Activated CD8-positive, alpha-beta T cell treated with anti-CD3 and anti-CD28 coated beads for 36 hours (primary cell): ENCODE measurements at regions not wholly inside any gene's neighbourhood (a gene's known extent, or its start where the extent isn't known, plus 50 kb on each side); places are given as distances from the start of the nearest gene placed in this dataset.
"Not testable (repeated sequence)": the region's sequence is repeated elsewhere in the genome, so short reads cannot be mapped to it uniquely, and the experiment has no call there.

ENCODE experiments used
- ATAC-seq: fragments of 200-7000 bp; cut with Tn5 transposase; one replicate; pipeline ENCODE4 v1.10.0; 2021; ENCODE audit warnings: mild to moderate bottlenecking, moderate library complexity
- CTCF ChIA-PET: fragments of 350-600 bp; sonication (Branson Sonifier 250); formaldehyde crosslinking; loops from one replicate; lab custom pipeline; 2021; ENCODE audit warnings: antibody characterized with exemption; lab: Charles Lee
- POLR2A ChIA-PET: fragments of 350-600 bp; sonication (Branson Sonifier 250); formaldehyde crosslinking; loops from one replicate; lab custom pipeline; 2021; ENCODE audit warnings: antibody characterized with exemption; lab: Charles Lee
- DNase-seq: peaks from one replicate; pipeline ENCODE4 v3.0.0-alpha.2; 2020
- H3K27ac Mint-ChIP-seq: one replicate; pipeline ENCODE4 v1.8.0; 2021; ENCODE audit warnings: mild to moderate bottlenecking, mixed read lengths
- H3K27me3 Mint-ChIP-seq: one replicate; pipeline ENCODE4 v1.8.0; 2021; ENCODE audit warnings: mixed read lengths
- H3K36me3 Mint-ChIP-seq: one replicate; pipeline ENCODE4 v1.8.0; 2021; ENCODE audit warnings: low read depth, mixed read lengths
- H3K4me1 Mint-ChIP-seq: one replicate; pipeline ENCODE4 v1.8.0; 2021; ENCODE audit warnings: low read depth, mixed read lengths
- H3K4me3 Mint-ChIP-seq: one replicate; pipeline ENCODE4 v1.8.0; 2021; ENCODE audit warnings: mild to moderate bottlenecking, moderate library complexity, mixed read lengths
- H3K9me3 Mint-ChIP-seq: one replicate; pipeline ENCODE4 v1.8.0; 2021; ENCODE audit warnings: mixed read lengths
- CTCF ChIP-seq: fragments of 200-600 bp; IDR thresholded peaks from one replicate; pipeline ENCODE4 v1.8.0; 2022; ENCODE audit warnings: antibody characterized with exemption, mild to moderate bottlenecking
- intact Hi-C: fragments of 100-400 bp; cut with micrococcal nuclease; formaldehyde crosslinking; loops from one replicate; pipeline ENCODE4 v1.10.0; 2022

- Mint-ChIP-seq H3K4me1 (no peaks in the 10 kb centered on the region), H3K27me3 (peaks cover 3% of the 10 kb centered on the region), H3K9me3 (peaks cover 1% of the 10 kb centered on the region), H3K36me3 (no peaks in the 10 kb centered on the region), H3K27ac (no peak overlapping the region), H3K4me3 (no peak overlapping the region)
- ATAC-seq (no peak), DNase-seq (no peak)
- no peak for TF ChIP-seq CTCF
- ChIA-PET POLR2A (no interaction called here), CTCF (no interaction called here)
- intact Hi-C loops: no loop called here
Observed at GRCh38 chr16:26395700-26396099, 671.0 kb upstream of the C16orf82 start.

- no peak for TF ChIP-seq CTCF
- Mint-ChIP-seq H3K9me3 (peaks cover 2% of the 10 kb centered on the region), H3K4me3 (no peak overlapping the region), H3K27ac (no peak overlapping the region), H3K36me3 (no peaks in the 10 kb centered on the region), H3K27me3 (peaks cover 4% of the 10 kb centered on the region), H3K4me1 (no peaks in the 10 kb centered on the region)
- ChIA-PET CTCF (no interaction called here), POLR2A (interaction anchor here (0.5 kb wide), 1 partner anchor 1914 kb away, joined by 3 read pairs; no protein-coding TSS in a partner anchor)
- no peak for DNase-seq
- intact Hi-C loops: no loop called here
- ATAC-seq: no peak
Observed at GRCh38 chr16:26396511-26397235, 670.1 kb upstream of the C16orf82 start.

- Mint-ChIP-seq H3K27me3 (peaks cover 6% of the 10 kb centered on the region), H3K4me1 (no peaks in the 10 kb centered on the region), H3K27ac (no peak overlapping the region), H3K9me3 (no peaks in the 10 kb centered on the region), H3K36me3 (no peaks in the 10 kb centered on the region), H3K4me3 (no peak overlapping the region)
- ChIA-PET CTCF (no interaction called here), POLR2A (no interaction called here)
- TF ChIP-seq CTCF: no peak
- ATAC-seq: no peak
- intact Hi-C loops: no loop called here
- no peak for DNase-seq
Observed at GRCh38 chr16:26413780-26414179, 652.9 kb upstream of the C16orf82 start.

- DNase-seq, H3K36me3 Mint-ChIP-seq: not testable (repeated sequence)
Observed at GRCh38 chr16:26419458-26419857, 647.3 kb upstream of the C16orf82 start.

GRCh38 chr16:26430618-26431017 lies 636.1 kb upstream of the C16orf82 start:
- no peak overlapping the region for H3K27ac Mint-ChIP-seq
- intact Hi-C loops: no loop called here
- H3K36me3 Mint-ChIP-seq: no peaks in the 10 kb centered on the region
- no peak overlapping the region for H3K4me3 Mint-ChIP-seq
- H3K4me1 Mint-ChIP-seq: no peaks in the 10 kb centered on the region
- ATAC-seq (no peak), DNase-seq (no peak)
- peaks cover 1% of the 10 kb centered on the region for H3K9me3 Mint-ChIP-seq
- H3K27me3 Mint-ChIP-seq: peaks cover 8% of the 10 kb centered on the region
- no peak for TF ChIP-seq CTCF
- ChIA-PET POLR2A (no interaction called here), CTCF (no interaction called here)

More at GRCh38 chr16:26419458-26419857, 647.3 kb upstream of the C16orf82 start:
- H3K27ac Mint-ChIP-seq, CTCF ChIA-PET, H3K27me3 Mint-ChIP-seq, ATAC-seq, intact Hi-C loops, H3K4me1 Mint-ChIP-seq, H3K4me3 Mint-ChIP-seq, H3K9me3 Mint-ChIP-seq, POLR2A ChIA-PET: not testable (repeated sequence)
